GM18519 (cell line): ENCODE measurements at regions not wholly inside any gene's neighbourhood (a gene's known extent, or its start where the extent isn't known, plus 50 kb on each side); places are given as distances from the start of the nearest gene placed in this dataset.

Experiments used
- ATAC-seq: cut with Tn5 transposase; IDR thresholded peaks from one replicate; pipeline ENCODE4 v1.9.1; 2021; ENCODE audit warnings: mild to moderate bottlenecking, moderate library complexity; ENCODE audit not compliant: unreplicated experiment, low FRiP score

DNA sequence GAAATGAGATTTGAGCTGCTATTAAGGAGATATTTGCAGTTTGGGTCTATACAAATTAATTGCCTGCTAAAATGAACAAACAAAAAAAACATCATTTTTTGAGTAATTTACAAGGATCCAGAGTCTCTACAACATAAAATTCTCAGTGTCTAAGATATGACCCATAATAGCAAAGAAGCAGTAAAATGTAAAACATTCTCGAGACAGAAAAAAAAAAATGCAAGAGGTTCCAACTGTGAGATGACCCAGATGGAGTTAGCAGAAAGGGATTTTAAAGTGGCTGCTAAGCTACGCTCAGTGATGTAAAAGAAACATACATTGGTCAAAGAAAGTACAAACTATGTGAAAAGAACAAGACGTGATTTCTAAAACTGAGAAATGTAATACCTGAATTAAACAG is 471.0 kb downstream of the SH2D4B start:
- ATAC-seq = no peak

DNA sequence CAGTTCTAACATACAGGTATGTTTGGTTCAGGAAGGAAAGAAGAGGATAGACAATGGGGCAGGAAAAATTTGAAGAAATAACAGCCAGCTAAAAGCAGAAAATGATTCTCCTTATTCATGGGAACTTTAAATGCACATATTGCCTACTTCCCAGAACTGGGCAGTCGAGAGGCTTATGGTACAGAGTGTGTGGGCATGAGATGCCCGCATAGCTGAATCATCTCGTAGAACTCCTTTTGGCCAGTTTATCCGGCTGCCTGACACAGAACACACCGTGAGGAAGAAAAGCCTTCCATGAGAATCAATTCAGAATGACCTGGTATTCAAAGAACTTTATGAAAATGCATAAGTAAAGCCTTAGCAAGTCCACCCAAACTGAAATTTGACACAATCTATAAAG is 471.6 kb downstream of the SH2D4B start:
- no peak for ATAC-seq

DNA sequence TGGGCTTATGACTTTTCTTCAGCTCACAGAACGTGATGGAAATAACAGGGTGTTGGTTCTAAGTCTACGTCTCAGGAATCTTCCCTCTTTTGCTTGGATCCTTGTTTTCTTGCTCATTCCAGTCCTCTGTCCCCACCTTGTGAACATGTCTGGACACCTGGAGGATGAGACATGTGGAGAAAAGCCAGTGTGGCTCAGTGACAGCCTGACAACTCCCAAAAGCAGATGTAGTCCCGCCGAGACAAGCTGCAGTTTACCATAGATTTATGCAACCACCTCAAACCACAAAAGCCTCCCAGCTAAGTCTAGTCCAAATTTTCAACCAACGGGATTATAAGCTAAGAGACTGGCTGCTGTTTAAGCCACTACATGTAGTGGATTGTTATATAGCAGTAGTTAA is 476.1 kb downstream of the SH2D4B start:
- no peak for ATAC-seq

DNA sequence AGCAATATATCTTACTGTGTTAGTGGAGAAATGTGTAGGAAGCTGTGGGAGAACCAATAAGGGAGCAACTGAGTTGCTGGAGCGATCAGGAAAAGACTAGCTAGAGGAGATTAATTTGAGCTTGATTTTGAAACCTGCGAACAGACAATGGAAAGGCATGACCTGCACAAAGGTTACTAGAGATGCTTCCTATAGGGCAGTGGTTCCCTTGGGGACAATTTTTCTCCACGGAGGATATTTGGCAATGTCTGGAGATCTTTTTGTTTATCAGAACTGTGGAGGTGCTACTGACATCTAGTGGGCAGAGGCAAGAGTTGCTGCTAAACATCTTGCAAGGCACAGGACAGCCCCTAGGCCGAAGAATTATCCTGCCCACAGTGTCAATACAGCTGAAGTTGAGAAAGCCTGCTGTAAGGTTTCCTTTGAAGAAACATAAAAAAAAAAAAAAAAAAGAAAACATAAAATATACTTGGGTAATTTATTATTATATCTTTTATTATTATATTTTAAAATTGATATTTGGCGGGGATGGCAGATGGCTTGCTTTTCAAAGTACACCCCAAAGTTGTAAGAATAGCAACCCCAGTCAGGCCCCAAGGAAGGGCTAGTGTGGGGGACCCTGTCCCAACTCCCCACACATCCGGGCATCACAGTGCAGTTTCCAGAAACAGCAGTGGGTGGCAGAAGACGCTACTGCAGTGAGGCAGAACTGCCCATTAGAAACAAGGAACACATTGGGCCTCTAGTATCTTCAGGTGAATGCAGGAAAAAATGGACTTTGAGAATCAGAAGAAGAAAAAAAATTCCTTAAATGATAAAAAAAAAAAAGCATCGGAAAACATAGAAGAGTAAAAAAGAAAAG is 481.6 kb downstream of the SH2D4B start:
- ATAC-seq = peak; percentile 89

DNA sequence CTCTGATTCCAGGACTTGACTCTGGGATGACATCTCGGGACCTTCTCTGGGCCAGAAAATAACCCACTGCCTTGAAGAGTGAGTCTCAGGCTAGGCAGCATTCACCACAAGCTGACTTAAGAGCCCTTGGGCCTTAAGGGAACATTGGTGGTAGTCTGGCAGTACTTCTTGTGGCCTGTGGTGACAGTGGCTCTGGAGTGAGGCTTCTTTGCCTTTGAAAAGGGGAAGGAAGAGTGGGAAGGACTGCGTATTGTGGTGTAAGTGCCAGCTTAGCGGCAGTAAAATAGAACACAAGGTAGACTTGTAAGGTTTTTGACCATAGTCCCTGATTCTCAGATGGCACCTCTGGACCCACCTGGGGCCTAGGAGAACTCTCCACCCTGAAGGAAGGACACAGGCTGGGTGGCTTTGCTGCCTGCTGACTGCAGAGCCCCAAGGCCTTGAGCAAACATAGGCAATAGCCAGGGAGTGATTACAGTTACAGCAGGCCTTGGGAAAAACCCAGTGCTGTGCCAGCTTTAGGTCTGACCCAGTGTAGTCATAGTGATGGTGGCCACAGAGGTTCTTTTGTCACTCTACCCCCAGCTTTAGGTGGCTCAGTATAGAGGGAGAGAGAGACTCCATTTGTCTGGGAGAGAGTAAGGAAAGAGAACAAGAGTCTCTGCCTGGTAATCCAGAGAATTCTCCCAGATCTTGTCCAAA is 483.9 kb downstream of the SH2D4B start:
- no peak for ATAC-seq

DNA sequence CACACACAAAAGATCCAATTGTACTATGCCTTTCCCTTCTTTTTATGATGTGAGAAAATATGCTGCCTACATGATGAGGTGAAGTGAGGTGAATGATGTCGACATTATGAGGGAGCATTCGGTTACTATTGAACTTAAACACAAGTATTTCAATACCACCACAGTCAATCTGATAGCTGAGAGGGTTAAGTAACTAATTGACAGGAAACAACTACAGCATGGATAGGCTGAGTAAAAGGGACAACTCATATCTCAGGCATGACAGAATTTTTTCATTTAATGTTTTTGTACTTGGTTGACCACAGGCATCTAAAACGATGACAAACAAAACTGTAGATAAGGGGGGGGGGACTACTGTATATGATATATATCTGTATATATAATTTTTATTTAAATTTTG is 488.9 kb downstream of the SH2D4B start:
- no peak for ATAC-seq

DNA sequence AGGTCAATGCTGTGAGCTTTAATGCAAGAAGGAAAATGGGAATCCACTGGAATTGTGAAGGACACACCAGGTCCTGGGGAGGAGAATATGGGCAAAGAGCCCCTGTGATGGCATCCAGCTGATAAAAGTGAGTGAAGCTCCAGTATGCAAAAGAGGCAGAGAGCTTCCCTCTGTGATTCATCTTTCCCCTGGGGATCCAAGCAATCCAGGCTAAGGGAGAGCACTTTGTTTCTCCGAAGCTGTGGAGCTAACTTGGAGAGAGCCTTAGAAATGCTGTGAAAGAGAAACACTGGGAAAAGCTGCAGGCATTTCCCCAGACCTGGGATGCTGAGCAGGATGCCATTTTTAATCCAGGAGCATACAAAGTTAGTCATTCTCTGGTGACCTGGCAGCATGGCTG is 489.5 kb downstream of the SH2D4B start:
- no peak for ATAC-seq

DNA sequence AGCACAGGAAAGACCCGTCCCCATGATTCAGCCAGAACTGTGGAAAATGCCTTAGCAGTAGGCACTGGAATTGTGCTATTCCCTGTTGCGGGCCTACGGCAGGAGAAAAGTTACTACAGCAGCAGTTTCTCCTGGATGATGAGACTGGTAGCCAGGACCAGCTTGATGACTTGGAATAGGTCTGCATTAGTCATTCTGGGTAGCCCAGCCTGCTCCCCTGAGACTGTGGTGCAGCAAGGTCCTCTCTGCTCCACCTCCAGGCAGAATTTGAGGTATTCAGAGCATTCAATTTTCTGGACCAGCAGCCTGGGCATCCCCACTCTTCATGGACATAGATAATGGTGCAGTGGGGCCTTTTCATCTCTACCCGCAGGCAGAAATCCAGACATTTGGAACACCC is 490.0 kb downstream of the SH2D4B start:
- ATAC-seq = no peak

DNA sequence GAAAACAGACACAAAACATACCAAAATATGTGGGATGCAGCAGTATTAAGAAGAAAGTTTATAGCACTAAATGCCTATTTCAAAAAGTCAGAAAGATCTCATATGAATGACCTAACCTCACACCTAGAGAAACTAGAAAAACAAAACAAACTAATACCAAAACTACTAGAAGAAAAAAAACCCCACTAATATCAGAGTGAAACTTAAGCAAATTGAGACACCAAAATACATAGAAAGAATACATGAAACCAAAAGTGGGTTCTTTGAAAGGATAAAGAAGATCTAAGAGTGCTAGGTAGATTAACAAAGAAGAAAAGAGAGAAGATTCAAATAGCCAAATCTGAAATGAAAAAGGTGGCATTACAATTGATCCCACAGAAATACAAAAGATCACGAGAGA is 494.1 kb downstream of the SH2D4B start:
- ATAC-seq = peak; percentile 78

DNA sequence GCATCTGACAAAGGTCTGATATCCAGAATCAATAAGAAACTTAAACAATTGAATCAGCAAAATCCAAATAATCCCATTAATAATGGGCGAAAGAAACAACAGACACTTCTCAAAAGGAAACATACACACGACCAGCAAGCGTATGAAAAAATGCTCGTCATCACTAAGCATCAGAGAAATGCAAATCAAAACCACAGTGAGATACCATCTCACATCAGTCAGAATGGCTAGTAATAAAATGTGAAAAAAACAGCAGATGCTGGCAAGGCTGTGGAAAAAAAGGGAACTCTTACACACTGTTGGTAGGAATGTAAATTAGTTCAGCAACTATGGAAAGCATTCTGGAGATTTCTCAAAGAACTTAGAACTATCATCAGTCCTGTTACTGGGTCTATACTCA is 496.7 kb downstream of the SH2D4B start:
- ATAC-seq = no peak

DNA sequence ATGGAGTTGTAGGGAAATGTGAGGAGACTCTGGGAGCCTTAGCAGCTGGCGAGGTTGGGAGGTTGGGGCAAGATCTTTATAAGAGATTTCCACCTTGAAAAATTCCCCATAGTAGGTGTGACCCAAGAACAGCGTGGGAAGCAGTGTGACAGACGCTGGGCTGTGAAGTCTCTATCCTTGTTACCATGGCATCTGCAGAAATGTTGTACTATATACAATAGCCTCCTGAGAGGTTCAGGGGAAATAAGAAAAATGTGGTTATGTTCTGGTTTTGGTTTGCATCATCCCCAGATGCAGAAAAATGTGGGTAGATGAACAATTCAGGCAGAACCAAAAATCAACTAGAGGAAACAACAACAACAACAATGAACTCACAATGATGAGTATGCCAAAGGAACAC is 498.6 kb downstream of the SH2D4B start:
- peak; percentile 94 for ATAC-seq

DNA sequence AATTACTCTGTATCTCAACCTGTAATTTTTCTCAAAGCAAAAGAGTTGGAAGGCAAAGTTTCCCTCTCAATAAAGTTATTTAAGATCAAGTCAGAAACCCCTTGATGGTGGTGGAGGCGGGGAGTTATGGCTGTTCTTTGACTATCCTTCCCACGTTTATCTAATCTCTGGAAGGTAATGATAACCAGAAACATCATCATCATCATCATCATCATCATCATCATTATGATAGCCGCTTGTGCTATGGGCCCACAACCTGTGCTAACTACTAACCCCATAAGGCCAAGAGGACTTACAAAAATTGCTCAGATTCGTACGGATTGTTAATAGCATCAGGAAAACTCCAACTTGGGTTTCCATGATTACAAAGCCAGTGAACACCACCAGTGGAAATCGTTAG is 502.3 kb downstream of the SH2D4B start:
- ATAC-seq = no peak

DNA sequence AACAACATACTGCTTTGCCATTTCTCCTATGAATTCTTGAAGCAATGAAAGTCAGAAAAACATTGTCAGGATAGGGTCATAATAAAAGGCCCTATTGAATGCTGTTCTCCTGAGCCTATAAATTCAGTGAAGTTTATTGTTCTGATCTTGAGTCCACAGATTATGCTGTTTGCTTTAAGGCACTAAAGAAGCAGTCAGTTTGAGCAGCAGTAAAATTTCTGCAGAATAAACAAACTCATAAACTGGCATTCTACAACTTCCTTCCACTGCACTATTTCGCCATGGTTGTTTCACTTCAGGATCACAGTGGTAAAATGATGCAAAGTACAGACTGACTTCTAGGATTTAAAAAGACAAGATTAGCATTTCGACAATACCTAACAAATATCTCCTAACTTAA is 503.2 kb downstream of the SH2D4B start:
- no peak for ATAC-seq

DNA sequence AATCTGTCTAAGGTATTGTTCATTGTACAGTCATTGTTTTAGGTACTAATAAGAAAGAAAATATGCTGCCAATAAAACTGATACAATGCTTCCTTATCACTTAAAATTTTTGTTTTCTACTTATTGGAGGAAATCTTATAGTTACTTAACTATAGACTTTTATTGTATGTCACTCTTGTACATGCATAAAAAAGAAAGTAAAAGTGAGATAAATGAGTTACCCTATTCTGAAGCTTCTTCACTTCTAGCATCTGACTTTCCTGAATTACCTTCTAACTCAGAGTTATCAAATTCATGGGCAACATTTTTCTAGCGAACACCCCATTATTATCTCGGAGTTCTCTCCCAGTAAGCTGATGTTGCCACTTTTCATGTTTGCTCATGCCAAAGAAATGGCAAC is 504.9 kb downstream of the SH2D4B start:
- ATAC-seq = no peak

DNA sequence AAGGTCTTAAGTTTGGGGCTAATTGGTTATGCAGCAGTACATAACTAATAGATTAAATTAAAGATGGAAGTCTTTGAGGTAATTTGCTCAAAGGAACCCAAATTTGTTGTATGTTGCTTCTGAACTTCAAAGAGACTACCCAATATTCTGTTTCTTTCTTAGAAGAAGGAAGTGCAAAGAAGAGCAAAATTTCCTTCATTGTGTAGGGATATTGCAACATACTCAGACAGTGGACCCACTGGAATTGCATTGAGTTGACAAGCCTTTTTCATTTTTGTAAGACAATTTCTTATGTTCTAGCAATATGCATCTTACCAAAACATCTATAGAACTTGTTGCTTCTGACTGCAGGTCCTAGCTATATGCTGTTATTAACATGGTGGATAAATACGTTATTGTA is 527.8 kb downstream of the SH2D4B start:
- no peak for ATAC-seq

DNA sequence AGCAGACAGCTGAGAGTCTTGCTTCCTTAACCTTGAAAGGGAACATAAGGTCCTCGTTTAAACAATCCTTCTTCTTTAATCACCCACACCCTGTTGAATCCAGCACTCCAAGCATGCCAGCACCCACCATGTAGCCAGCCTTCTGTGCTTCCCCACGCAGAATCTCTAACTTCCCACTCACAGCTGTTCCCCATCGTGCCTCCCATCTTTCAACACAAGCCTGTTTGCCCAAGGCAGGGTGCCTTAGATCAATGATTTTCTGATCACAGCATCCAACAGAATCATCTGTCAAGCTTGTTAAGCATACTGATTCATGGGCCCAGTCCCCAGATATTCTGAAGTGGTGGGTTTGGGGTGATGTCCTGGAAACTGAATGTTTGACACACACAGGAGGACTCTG is 530.8 kb downstream of the SH2D4B start:
- ATAC-seq = no peak

DNA sequence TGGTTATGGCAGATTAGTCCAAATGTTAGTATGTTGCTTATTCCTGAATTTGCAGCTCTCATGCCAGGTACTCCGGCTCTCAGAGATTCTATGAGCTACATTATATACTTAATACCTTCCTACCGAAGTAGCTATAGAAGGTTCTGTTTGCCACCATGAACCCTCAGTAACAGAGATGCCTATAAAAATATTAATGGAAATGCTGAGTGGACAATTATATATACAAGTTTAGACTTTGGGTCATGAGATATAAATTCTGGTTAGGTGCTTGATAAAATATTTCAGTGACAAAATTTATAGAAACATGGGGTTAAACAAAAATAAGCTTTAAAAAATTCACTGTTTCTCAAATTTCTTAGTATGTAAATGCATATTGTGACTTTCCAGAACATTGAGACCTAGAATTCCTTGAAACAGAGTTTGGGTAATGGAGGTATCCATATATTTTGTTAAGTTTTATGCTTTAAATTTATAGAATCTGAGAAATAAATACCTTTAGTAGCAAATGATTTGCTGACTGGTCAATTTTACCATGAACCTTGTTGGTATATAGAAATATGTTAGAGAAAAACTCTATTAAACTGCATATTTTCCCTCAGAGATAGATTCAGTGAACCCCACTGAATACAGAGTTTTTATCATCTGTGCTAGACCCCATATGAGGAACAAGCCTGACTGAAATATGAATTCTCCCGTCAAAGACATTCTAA is 533.5 kb downstream of the SH2D4B start:
- ATAC-seq = no peak

DNA sequence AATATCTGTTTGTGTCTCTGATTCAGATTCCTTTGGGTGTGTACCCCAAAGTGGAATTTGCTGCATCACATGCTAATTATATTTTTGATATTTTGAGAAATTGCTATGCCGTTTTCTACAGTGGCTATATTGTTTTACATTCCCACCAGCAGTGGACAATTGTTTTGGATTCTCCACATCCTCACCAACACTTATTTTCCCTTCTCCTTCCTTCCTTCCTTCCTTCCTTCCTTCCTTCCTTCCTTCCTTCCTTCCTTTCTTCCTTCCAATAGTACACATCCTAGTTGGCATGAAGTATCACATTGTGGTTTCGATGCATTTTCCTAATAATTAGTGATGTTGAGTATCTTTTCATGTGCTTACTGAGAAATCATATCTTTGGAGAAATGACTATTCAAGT is 535.5 kb downstream of the SH2D4B start:
- no peak for ATAC-seq

DNA sequence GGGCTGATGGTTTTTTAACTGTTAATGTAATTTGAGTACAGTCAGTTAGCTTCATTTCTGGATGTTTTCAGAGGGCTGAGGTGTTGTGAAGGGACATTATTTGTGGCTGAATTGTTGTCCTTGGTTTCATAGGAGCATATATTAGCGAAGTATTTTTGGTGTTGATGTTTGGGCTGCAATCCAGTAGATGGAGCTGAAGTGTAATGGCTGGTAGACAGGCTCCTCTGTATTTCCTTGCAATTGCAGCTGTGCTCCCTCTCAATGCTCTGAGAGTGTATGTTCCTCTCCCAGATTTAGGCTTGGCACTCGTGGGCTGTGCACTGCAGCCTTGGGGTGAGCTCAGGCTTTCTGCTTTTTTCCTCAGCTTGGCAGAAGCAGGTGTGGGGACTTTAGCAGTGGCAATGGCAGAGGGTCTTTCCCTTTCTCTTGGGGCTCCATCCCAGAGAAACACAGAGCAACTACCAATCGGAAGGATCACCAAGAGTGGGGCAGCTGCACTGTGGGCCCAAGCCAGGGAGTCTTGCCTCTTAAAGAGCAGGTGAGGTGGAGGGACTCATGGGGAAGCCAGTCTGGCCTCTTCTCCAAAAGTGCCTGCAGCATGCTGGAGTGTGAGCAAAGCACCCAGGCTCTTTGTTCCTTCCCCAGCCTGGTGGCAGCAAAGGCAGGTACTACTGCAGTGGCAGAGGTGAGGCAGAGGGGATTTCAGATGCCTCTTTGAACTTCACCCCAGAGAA is 544.4 kb downstream of the SH2D4B start:
- ATAC-seq = peak; percentile 58

DNA sequence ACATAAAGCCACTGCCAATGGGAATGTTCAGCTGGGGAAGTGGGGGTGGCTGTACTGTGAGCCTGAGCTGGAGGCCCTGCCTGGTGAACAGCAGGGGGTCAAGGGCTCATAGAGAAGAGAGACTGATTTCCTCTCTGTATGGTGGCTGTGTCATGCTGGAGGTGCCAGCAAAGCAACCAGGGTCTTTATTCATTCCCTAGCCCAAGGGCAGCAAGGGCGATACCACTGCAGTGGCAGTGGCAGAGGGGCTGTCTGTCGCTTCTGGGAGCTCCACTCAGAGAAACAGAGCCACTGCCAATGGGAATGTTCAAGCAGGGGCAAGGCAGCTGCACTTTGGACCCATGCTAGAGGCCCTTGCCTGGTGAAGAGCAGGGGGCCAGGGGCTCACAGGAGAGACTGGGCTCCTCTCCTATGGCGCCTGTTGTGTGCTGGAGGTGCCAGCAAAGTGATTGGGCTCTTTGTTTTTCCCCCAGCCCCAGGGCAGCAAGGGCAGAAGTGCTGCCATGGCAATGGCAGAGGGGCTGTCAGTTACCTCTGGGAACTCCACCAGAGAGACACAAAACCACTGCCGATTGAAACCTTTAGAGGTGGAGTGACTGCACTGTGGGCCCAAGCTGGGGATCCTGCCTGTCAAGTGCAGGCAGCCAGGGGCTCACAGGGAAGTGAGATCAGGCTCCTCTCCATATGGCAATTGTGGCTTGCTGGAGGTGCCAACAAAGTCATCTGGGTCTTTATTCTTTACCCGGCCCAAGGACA is 545.1 kb downstream of the SH2D4B start:
- ATAC-seq = no peak
